Jurkat, Clone E6-1 (cell line): ENCODE measurements at regions not wholly inside any gene's neighbourhood (a gene's known extent, or its start where the extent isn't known, plus 50 kb on each side); places are given as distances from the start of the nearest gene placed in this dataset.
"Not testable (repeated sequence)": the region's sequence is repeated elsewhere in the genome, so short reads cannot be mapped to it uniquely, and the experiment has no call there.

ENCODE experiments used
- DNase-seq: peaks from one replicate; pipeline ENCODE4 v3.0.0-alpha.2; 2011; ENCODE audit warnings: low read depth, low spot score
- H3K4me3 ChIP-seq: 2 replicates; pipeline ENCODE4 v1.5.1; 2011; ENCODE audit warnings: mild to moderate bottlenecking, low read length, control low read depth, moderate library complexity

DNA sequence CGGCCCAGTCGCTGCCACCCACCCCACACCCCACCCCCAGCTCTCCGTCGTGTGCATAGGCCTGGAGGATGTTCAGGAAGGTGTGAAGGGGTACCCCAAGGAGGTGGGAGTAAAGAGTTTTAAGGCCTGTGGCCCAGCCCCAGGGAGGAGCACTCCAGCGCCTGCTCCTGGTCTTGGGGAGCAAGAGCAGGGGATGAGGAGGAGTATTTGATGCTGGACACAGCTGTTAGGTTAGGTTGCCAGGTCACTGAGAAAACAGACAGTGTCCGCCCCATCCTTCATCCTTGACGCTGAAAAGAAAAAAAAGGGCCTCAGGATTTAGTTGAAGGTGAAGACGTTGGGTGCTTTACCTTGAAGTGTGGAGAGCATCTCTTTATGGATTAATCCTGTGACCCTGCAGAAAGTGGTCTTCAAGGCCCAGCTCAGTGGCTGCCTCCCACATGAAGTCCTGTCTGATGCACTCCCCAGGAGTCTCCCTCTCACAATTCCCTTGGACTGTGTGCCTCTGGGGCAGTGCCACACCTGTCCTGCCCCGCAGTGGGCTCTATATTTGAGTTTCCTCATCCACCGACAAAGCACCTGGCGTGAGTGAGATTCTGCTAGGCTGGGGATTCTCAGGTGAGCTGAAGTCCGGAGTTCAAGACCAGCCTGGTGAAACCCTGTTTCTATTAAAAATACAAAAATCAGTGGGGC lies 101.8 kb downstream of the SPRY4 start:
- no peak for DNase-seq

DNA sequence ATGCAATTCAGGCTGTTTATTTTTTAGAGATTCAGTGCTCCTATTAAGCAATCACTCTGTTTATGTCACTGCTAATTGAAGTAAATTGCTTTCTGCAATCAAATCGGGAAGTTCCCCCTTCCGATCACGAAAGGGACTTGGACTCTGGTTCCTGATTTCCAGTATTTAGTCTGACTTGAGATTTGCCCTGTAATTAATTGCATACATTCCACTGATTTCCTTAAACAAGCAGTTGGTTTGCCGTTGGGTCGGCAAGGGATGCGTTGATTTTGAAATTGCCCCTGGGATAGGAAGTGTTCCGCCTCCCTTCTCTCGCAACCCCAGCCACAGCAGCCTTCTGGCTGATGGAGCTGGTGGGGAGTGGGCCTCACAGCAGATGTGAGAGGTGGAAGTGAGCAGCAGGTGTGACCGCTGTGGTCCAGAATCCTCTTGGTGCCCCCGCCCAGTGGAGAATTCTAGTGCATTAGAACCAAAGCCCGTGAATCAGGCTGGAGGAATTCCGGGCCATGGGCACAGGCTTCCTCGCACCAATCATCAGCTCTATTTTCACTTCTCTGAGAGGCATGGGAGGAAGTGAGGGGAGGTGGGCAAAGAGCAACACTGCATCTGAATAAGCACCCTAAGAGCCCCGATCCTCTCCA lies 102.5 kb downstream of the SPRY4 start:
- DNase-seq: no peak

More for the DNA sequence above, 101.8 kb downstream of the SPRY4 start:
- H3K4me3 ChIP-seq: no peak overlapping the region

DNA sequence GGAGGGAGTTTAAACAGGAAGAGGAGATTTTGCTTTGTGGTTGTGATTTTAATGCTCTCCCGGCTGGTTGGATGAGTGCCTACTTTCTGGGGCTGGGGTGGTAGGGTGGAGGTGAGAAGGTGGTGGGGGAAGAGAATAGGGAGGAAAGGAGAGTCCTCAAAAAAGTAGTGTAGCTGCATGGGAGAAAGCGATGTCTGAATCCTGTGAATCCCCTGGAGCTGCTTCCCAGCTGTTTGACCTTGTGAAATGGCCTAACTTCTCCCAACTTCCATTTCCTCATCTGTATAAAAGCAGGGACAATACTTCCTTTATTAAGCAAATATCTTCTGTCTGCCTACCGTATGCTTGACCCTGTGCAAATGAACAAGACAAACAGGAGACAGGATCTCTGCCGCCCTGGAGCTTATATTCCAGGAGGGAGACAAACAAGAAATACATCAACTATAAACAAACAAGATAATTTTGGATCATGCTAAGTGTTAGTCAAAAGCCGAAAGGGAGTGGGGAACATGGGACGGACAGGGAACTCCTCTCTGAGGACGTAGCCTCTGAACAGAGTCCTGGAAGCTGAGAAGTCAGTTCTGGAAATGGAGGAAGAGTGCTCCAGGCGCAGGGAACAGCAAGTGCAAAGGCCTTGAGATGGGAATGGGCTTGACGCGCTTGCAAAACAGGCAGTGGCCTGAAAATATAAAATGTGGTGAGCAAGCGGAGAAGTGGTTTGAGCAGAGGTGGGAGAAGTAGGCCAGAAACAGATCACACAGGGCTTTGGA lies 103.5 kb downstream of the SPRY4 start:
- H3K4me3 ChIP-seq: no peak overlapping the region
- peak; percentile 11 for DNase-seq

More for the DNA sequence above, 102.5 kb downstream of the SPRY4 start:
- H3K4me3 ChIP-seq: no peak overlapping the region

DNA sequence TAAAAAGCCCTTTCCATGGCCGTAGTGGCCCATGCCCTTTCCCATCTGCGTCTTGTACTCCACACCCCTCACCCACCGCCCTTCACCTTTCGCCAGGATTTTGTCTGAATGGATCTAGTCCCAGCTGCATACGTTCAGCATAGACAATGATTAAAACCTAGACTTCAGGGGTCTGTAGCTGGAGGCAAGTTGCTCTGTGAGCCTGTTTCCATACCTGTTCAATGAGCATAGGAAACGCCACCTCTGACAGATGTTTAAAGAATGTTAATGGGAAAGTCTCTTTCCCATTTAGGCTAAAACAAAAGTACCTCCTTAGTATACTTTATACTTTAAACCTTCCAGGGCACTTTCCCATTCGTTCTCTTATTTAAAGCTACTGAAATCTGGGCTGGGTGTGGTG lies 105.7 kb downstream of the SPRY4 start:
- DNase-seq: no peak
- no peak overlapping the region for H3K4me3 ChIP-seq

DNA sequence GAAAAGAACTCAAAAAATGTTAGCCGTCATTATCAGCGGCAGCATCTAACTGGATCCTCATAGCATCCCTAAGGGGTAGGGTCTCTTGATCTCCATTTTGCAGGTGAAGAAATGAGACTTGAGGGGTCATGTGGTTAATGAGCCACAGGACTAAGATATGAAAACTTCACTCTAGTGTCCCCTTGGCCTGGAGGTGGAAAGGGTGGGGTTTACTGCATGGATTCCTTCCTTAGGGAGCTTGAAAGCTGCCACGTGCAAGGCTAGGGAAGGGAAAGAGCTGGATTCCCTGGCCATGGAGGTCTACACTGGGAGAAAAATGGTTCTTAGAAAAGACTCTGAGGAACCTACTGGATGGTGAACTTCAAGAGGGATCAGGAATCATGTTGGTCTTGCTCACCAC lies 107.9 kb downstream of the SPRY4 start:
- no peak overlapping the region for H3K4me3 ChIP-seq
- no peak for DNase-seq

DNA sequence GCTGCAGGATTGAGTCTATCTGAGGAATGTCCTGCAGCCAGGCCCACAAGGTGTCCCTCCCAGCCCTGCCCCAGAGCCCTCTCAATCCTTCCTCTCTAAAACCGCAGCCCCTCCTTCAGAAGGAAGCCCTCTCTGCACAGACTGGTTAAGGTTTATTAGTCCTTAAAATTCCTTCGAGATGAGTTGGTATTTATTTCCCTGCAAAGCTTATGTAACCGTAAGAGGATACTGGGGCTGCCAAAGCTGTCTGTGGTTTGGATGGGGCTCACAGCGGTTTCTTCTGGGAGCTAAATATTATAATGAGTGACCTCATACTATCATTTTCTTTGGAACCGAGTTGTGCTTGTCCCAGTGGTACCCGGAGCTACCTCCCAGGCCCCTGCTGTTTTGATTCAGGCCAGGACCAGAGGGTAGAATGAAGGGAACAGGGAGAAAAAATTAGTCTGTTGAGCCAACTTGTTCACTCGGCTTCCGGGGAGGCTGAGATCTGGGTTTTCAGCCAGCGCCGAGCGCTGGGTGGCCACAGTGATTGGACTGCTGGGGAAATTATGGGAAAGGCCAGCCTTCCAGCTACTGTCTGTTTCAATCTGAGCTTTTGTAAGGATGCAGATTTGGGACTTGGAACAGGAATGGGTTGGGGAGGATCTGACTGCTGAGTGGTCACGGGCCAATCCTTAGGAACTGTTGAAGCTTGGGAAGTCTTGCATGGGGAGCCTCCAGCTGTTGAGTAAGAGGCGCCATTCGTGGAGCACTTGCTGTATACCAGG lies 107.5 kb downstream of the NDFIP1 start:
- no peak for DNase-seq
- H3K4me3 ChIP-seq: no peak overlapping the region

DNA sequence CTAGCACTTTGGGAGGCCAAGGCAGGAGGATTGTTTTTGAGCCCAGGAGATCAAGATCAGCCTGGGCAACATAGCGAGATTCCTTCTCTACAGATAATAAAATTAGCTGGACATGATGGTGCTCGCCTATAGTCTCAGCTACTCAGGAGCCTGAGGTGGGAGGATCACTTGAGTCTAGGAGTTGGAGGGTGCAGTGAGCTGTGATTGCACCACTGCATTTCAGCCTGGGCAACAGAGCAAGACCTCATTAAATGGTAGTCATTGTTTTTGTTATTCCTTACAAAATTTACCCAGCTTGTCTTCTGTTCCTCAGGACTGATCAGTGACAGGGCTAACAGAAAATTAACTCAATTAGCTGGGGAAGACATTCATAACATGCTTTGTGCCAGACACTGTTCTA lies 104.5 kb downstream of the NDFIP1 start:
- no peak for DNase-seq
- H3K4me3 ChIP-seq: no peak overlapping the region

DNA sequence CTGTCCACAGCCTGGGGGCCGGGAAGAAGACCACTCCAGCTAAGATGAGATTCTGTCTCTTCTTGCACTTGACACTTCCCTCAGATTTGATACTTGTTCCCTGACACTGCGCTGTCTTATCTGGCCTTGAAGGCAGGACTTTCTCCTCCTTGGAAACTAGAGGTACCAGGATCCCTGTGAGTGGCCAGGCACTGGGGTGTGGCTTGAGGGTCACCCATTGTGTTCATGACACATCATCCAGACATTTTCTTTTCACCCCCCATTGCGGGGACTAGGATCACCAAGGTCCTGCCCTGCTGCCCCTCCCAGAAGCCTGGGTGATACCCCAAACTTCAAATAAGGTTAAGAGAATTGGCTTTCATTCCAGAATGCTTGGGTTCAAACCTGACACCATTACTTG lies 103.3 kb downstream of the NDFIP1 start:
- H3K4me3 ChIP-seq: no peak overlapping the region
- DNase-seq: no peak

DNA sequence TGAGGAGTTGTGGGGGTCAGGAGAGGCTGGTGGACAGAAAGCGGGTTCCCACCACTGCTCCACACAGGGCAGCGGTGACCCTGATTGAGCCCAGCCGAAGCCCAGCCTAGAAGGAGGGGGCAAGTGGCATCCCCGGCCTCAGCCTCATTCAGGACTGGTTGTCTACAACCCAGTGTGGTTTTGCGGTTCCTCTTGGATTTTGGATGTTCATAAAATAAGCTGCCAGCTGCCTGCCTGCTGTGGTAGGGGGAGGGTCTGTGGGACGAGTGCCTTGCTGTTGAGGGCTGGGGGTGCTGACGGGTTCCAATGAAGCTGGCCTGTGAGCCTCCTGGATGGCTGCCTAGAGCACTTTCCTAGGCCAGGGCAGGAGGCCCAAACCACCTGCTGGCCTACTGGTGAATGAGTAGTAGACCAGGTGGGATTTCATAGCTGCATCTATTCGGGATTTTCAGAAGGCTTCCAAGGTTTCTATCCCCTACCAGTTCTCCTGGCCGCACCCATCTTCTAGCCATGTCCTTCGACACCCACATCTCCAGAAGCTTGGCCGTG lies 102.4 kb downstream of the NDFIP1 start:
- H3K4me3 ChIP-seq: no peak overlapping the region
- no peak for DNase-seq

DNA sequence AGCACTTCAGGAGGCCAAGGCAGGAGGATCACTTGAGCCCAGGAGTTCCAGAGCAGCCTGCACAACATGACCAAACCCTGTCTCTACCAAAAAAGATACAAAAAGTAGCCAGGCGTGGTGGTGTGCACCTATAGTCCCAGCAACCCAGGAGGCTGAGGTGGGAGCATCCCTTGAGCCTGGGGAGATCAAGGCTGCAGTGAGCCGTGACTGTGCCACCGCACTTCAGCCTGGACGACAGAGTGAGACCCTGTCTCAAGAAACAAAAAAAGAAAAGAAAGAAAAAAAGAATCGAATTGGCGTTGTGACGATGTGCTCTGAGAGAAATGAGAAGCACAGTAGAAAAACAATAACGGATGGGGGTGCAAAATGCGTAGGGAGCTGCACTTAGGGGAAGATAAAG lies 101.4 kb downstream of the NDFIP1 start:
- DNase-seq: no peak
- H3K4me3 ChIP-seq: no peak overlapping the region

DNA sequence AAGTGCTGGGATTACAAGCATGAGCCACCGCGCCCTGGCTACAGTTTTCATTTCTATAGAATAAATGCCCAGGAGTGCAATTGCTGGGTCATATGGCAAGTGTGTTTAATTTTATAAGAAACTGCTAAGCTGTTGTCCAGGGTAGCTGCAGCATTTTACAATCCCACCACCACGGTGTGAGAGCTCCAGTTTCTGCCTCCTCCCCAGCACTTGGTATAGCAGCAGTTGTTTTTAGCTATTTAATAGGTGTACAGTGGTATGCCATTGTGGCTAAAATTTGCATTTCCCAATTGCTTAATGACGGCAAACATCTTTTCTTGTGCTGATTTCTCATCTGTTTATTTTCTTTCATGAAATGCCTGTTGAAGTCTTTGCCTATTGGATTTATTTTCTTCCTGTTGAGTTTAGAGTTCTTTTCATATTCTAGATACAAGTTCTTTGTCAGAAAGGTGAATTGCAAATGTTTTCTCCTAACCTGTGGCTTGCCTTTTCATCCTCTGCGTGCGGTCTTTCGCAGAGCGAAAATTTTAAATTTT lies 100.3 kb downstream of the NDFIP1 start:
- no peak for DNase-seq
- H3K4me3 ChIP-seq: no peak overlapping the region

DNA sequence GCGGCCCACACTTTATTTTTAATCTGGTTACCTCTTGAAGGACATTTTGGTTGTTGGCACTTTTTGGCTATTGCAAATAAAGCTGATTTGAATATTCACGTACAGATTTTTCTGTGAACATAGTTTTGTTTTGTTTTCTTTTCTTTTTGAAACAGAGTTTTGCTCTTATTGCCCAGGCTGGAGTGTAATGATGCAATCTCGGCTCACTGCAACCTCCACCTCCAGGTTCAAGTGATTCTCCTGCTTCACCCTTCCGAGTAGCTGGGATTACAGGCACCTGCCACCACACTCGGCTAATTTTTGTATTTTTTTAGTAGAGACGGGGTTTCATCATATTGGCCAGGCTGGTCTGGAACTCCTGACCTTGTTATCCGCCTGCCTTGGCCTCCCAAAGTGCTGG lies 99.7 kb downstream of the NDFIP1 start:
- H3K4me3 ChIP-seq, DNase-seq: not testable (repeated sequence)

DNA sequence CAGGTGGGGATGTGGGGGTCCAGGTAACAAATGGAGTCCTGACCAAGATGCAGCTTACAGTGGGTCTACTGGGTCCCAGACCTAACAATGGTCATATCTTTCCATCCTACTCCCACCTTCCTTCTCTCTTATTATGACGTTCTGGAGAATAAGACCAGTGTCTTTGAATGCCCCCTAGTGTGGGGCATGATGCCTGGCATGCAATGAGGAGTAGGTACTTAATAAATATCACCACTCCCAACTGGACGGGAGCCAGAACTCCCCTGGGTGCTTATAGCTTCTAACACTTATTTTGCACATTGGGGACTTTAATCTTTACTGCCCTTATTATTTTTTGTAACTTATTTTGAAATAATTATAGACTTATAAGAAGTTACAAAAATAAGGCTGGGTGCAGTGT lies 98.2 kb downstream of the NDFIP1 start:
- H3K4me3 ChIP-seq: no peak overlapping the region
- no peak for DNase-seq

DNA sequence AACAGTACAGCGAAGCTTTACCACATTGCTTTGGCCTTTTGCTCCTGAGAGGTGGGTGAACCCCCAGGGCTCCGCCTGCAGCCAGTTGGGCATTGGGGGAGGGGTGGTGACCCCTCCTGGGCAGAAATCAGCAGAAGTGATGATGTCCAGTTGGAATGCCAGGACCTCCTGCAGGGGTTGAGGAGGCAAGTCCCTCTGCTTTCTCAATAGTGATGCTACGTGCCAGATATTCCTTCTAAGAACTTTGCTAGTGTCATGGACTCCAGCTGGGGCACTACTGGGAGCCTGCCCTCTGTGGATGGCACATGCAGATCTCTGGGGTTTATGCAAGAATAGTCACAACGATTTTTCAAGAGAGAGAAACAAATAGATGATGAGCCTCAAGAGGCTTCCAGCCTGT lies 95.6 kb downstream of the NDFIP1 start:
- no peak for DNase-seq
- no peak overlapping the region for H3K4me3 ChIP-seq
